GM12891 (cell line): ENCODE measurements at regions not wholly inside any gene's neighbourhood (a gene's known extent, or its start where the extent isn't known, plus 50 kb on each side); places are given as distances from the start of the nearest gene placed in this dataset.

Experiments
- POLR2A ChIP-seq: IDR thresholded peaks from 2 replicates; pipeline ENCODE4 v1.6.1; 2011; ENCODE audit warnings: low read depth, low read length, control low read depth
- POLR2AphosphoS5 ChIP-seq: IDR thresholded peaks from 2 replicates; pipeline ENCODE4 v1.6.1; 2011; ENCODE audit warnings: low read depth, low read length, control low read depth
- SPI1 ChIP-seq: IDR thresholded peaks from 2 replicates; pipeline ENCODE4 v1.6.1; 2011; ENCODE audit warnings: low read depth, low read length, control low read depth

GRCh38 chr16:58863042-58863441 is 128.9 kb upstream of the GOT2 start:
- TF ChIP-seq POLR2A, result no peak
- TF ChIP-seq POLR2AphosphoS5, result no peak
- TF ChIP-seq SPI1, result no peak
